GM18511 (cell line): ENCODE measurements at regions not wholly inside any gene's neighbourhood (a gene's known extent, or its start where the extent isn't known, plus 50 kb on each side); places are given as distances from the start of the nearest gene placed in this dataset.

Source experiments
- ATAC-seq: cut with Tn5 transposase; IDR thresholded peaks from one replicate; pipeline ENCODE4 v1.9.1; 2021; ENCODE audit warnings: mild to moderate bottlenecking, moderate library complexity; ENCODE audit not compliant: unreplicated experiment

- ATAC-seq, result no peak
Measured at GRCh38 chr13:44210525-44210924, 163.1 kb upstream of the SERP2 start.

GRCh38 chr13:44211286-44211685 lies 162.3 kb upstream of the SERP2 start:
- ATAC-seq, result no peak

GRCh38 chr13:44211704-44212346 lies 161.8 kb upstream of the SERP2 start:
- no peak for ATAC-seq

GRCh38 chr13:44212633-44213396 lies 160.8 kb upstream of the SERP2 start:
- ATAC-seq, result no peak

DNA sequence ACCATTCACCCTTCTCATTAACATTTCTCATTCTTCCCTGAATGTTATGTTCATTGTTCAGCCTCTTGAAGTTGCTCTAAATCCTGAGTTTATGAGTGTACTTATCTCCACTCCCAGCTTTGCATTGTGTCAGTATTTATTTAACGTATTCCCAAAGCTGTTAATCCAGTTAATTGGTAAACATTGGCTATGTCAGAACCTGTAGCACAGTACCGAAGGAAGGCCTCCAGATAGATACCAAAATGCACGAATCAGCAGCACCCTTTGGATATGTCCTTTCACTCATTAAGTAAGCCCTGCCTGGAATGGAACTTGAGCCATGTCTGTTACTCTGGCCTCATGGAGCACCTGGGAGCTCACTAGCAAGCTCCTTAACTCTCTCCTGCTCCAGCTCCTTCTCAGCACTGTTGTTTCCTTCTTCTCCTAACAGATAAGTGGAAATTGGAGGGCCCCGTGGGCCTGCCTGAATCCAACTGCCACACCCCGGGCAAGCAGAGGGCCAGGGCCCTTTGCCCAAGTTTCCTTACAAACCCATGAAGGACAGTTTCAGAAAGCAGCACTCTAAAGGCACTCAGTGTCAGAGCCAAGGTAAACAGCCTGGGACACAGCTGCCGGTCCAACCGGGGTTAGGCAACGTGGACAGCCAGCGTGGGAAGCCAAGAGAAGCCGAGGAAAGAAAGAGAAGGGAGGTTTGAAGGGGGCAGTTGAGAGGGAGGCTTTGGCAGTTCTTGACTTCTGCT lies 155.0 kb upstream of the SERP2 start:
- no peak for ATAC-seq

DNA sequence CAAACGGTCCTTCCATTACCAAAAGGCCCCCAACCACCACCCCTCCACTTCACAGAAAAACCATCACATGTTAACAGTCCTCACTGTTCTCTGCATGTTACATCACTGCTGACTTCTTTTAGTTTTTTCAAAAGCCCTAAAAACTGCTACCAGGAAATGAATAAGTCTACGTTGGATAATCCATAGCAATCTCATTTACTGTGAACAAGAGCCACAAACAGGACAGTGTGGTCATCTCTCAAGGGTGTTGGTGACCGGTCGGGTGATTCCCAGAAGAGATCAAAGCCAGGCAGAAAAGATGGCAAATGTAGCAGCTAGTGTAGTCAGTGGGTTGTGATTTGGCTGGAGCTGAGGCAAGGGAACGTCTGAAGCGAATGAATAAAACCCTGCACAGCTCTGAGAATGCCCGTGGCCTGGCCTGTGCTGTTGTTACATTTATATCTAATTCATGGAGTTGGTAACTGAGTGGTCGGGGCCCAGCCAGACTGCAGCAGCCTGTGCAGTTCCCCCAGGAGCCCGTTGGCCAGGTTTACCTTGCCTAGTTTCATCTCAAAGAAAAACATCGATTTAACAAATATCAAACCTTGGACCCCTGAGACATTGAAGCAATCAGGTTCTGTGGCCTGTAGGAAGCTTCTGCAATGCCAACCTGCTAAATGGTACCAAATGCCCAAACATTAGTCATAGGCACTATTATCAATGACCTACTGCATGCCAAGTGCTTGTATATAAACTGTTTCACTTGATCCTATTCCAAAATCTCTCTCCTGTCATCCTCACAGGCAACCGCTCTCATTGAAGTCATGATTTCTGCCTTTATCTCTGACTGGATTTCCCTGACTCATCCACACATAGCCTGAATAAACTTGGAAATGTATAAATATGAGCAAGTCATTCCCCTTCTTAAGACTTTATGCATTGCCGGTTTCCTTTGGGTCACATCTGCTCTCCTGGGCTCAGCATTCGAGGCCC lies 153.8 kb upstream of the SERP2 start:
- ATAC-seq, result no peak

GRCh38 chr13:44220948-44221347 lies 152.7 kb upstream of the SERP2 start:
- ATAC-seq, result no peak

- no peak for ATAC-seq
Measured at GRCh38 chr13:44221657-44222056, 152.0 kb upstream of the SERP2 start.

- ATAC-seq, result no peak
Measured at GRCh38 chr13:44223770-44224444, 149.7 kb upstream of the SERP2 start.

DNA sequence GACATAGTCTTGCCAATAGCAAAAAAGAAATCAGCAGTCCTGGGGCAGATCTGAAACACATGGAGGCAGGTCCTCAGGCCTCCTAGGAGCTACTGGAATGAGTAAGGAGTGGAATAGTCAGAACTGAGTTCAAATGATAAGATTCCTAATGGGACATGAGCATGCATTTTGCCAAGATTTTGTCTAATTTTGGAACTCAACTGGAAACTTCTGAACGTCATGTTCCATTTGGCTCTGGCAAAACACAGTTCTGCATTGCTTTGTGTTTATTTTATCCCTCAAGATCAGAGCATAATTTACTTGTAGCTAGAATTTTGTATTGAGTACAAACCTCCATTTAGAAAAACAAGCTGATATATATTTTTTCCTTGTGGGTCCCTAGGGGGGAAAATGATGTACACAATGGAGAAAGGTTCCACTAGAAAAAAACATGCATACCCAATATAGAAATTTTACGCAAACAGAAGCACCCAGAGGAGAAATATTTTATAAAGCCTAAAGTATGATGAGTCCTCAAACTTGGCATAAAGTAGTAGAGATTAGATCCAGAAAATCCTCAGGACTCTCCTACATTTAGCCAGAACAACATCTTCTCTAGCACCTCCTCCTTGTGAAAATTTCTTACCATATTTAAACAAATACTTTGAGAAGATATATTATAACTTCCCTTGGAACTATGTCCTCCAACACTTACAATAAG lies 149.0 kb upstream of the SERP2 start:
- ATAC-seq, result no peak

- no peak for ATAC-seq
Measured at GRCh38 chr13:44229371-44230030, 144.1 kb upstream of the SERP2 start.

DNA sequence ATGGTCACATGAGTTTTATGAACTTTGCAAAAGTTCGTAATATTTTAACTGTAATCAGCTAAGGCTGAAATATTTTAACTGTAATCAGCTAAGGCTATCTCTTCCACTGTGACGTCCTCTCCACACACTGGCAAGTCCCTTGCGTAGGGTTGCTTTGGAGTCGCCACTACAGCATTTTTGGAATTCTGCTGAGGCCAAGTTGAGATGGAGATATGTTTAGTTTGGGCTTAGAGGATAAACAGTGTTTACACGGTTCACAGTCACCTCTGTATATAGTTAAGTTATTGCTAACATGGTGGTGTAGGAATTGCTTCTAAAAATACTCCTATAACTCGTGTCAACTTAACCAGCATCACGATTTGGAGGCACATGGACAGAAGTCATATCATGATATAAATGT lies 143.6 kb upstream of the SERP2 start:
- no peak for ATAC-seq

DNA sequence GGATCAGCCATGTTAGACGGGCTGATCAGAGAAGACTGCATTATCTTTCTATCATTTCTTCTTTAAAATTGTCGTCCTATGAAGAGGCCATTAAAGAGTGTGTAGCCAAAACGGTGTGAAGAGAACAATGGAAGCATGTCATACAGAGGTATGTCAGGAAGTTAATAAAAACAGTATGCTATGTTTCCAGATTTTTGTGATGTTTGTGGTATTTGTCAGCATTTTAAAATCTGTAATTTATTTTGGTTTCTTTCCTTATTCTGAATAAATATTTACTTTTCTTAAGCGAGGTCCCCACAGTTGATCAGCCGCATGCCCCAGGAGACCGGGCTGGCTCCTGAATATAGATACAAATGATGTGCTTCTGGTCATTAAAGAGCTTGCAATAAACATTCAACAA lies 142.9 kb upstream of the SERP2 start:
- ATAC-seq, result no peak

GRCh38 chr13:44231786-44232516 lies 141.7 kb upstream of the SERP2 start:
- ATAC-seq, result no peak

DNA sequence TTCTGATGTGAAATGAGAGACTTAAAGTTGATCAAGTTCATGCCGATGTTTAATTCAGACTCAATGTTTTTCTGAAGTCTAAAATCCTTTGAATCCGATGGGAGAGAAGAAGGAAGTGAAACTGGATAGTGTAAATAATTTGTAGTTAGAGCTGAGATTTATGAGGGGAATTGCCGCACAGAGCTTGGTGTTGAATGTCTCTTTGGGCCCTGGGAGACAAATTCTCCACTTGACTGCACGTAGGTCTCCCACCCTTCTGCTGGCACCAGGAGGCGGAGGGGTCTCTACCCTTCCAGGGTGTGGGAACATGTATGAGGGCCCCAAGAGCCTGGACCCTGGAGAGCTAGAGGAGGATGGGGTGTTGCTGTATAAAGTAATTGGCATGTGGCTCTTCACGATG lies 140.8 kb upstream of the SERP2 start:
- ATAC-seq, result no peak

DNA sequence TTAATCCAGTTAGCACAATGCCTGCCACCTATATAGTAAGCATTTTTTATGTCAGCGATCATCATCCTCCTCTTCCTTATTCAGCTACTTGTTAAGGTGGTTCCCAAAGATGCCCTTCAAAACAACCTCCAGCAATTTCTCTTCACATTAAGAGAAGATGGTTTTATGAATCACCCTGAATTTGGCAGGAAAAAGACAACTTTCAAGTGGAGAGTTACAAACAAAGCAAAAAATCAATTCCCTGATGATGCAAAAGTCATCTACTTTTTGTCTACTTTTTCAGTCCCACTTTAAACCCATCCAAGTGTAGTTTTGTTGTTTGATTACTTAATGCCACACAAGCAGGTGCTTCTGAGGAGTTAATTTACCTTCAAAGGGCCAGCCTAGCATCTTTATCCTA lies 139.1 kb upstream of the SERP2 start:
- ATAC-seq, result no peak

DNA sequence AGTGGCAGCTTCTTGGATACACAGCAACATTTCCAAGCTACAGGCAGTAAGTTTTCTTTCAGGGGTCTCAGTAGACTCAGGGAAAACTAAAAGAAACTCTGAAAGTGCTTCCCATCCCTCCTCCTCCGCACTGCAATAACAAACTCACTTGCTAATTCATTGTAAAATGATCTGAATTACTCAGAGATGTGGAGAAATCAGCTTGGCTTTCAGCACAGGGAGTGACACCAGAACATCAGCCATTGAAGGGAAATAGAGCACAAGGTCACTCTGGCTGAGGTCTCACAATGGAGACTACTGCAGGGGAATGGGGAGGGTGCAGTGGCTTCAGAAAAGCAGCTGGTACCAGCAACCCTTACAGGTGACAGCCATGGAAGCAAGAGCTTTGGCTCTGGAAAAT lies 137.3 kb upstream of the SERP2 start:
- no peak for ATAC-seq

DNA sequence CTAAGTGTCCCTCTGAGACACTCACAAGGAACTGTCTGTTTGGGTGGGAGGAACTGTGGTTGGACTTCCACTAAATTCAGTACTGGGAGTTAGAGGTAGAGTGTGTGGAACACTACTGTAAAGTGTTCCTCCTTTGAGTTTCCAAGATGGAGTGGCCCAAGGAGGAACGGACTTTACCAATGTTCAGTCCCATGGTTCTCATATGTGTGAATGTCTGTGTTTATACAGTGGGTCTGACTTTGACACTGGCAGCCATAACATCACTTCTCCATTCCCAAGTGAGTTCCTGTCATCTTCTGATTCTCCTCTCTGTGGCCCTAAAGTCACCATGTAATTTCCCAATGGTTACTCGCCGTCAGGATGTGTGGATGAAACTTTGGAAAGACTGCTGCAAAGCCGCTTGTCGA lies 136.8 kb upstream of the SERP2 start:
- ATAC-seq, result no peak
